ENCODE measurements at regions not wholly inside any gene's neighbourhood (a gene's known extent, or its start where the extent isn't known, plus 50 kb on each side); places are given as distances from the start of the nearest gene placed in this dataset.

DNA sequence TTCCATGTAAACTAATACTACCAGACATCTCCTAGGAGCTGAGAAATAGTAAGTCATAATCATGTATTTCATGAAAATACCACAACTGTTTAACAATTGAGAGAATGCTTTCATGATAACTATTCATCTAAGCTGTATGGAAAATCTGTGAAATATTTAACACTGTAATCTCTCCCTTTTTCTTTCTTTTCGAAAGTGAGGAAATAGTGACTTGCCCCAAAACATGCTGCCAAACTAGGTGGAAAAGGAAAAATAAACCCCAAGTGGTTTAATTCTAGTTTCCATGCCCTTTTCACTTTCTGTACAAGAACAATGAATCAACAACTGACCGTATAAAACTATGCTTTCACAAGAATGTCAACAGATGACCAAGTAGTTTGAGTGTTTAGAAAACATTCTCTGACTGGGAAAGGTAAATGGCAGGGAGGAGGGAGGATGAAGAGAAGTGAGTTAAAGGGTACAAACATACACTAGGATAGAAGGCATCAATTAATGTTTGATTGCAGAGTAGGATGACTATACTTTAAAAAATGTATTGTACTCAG is 147.5 kb upstream of the AVPR1A start:
- intact Hi-C loops (cut with DNase I) = no loop called here
- no peak for DNase-seq

DNA sequence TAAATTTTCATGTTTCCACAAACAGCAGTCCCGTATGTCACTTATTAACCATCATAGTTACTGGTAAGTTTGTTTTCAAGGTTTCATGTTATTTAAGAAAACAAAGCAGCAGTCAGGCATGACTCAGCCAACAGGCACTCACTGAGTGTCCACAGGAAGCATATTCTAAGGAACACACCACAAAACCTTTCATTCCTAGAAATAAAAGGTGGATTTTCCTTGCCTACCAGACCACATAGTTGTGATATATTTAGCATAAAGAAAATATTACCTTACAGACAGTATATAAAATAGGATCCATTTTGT is 143.3 kb upstream of the AVPR1A start:
- intact Hi-C loops (cut with DNase I) = no loop called here

DNA sequence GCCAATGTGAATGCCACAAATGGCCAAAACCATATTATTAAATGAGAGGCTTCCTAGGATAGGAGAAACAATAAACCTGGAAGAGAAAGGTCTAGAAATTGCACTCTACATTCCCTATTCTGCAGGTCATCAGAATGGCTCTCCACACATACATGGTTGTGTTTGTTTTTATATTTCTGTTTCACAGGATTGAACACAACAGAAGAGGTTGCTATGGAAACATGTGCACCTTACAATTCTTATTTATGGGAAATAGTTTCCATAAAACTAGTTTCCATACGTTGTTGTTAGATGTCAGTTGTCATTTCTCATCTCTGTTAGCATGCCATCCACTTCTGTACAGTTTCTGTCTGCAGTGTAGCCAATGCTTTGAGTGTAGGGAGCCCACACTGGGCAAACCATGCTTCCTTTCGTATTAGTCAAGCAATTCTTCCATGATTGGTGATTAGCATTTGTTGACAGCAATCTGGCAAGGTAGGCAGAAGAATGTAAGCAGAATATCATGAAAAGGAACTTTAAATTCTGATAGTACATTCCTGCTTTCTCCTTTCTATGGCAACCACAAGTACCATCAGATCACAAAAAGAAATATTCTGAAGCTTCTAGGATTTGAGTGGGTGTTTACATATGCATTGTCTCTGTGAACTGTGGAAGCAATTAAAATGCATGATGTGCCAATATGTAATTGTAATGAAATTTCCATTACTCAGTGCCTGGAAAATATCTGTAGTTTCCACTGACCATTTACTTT is 141.6 kb upstream of the AVPR1A start:
- intact Hi-C loops (cut with DNase I) = no loop called here
- DNase-seq = no peak

More for the DNA sequence above, 143.3 kb upstream of the AVPR1A start:
- DNase-seq = no peak

DNA sequence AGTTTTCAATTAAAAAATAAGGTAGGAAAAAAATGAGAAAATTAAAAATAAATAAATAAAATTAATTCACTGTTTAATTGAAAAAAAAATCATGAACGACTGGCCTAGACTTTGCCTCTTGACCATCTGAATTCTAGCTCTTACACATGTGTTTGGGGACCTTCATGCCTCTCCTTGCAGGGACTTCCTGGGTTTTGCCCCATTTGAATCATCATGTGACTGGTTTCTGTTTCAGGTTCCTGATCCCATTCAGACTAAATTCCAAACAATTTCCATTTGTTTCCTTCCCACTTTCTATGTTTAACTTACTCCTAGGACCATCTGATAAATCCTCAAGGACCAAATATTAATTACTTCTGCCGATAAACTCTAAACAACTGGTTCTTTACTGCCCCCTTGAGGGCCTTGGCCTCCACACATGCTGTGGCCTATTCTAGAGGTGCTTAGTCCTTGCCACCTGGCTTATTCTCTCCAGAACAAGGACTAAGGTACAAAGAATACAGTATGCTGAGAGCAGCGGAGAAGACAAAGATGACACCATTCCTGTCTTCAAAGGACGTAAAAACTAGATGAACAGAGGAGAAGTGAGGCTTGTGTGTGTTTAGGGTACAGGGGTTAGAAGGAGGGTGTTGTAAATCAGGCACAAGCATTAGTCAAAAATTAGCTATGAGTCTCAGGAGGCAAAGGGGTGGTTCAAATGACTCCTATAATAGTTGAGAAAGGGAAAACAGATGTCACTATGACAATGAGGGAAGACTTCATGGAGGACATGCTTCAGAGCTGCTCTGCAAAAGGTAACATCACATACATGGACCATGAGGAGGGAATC is 125.8 kb upstream of the AVPR1A start:
- DNase-seq = peak in 13 of 42 donors; percentile 4 to 46 (median 20)
- intact Hi-C loops (cut with DNase I) = no loop called here

DNA sequence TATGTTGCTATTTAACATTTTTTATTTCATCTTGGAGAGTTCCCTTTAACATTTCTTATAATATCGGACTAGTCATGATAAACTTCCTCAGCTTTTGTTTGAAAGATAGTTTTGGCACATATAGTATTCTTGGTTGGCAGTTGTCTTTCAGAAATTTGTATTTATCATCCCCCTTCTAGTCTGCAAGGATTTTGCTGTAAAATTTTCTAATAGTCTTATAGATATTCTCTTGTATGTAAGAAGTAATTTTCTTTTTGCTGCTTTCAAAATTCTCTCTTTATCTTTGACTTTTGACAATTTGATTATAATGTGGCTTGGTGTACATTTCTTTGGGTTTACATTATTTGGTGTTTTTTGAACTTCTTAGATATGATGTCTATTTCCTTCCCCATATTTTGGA is 116.0 kb upstream of the AVPR1A start:
- intact Hi-C loops (cut with DNase I) = no loop called here

DNA sequence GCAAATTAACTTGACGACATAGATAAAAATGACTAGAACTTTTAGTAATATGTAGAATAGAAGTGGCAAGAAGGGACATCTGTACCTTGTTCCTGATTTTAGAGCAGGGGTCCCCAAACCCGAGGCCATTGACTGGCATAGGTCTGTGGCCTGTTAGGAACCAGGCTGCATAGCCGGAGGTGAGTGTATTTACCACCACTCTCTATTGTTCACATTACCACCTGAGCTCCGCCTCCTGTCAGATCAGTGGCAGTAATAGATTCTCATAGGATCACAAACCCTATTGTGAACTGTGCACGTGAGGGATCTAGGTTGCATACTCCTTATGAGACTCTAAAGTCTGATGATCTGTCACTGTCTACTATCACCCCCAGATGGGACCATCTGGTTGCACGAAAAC is 113.6 kb upstream of the AVPR1A start:
- no peak for DNase-seq
- intact Hi-C loops (cut with DNase I) = no loop called here

More for the DNA sequence above, 116.0 kb upstream of the AVPR1A start:
- DNase-seq = no peak

DNA sequence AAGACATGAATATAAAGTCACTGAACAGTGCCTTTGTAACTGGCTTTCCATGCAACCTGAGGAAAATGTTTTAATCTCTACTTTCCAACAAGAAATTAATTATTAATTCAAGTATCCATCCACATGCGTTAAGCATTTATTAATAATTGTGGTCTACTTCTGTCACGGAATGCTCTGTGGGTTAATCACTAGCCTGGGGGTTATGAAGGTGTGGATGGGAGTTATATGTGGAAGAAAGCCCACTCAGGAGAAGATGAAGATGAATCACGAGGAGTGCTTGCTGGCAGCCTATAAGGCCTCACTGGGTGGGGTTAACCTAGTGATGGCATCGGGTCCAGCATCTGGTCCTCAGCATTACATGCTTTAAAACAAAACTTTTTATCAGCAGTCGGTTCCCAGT is 99.5 kb upstream of the AVPR1A start:
- intact Hi-C loops (cut with DNase I) = no loop called here
- DNase-seq = no peak

DNA sequence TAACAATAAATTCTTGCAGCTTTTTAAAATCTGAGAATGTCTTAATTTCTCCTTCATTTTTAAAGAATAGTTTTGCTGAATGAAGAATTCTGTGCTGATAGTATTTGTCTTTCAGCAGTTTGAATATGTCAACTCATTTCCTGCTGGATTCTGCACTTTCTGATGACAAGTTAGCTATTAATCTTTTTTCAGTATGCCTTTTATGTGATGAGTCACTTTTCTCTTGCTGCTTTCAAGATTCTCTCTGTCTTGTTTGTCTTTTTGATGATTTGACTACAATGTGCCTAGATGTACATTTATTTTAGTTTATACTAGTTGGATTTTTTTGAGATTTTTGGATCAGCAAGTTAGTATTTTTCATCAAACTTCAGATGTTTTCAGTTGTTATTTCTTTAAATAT is 87.9 kb upstream of the AVPR1A start:
- no peak for DNase-seq
- intact Hi-C loops (cut with DNase I) = no loop called here

DNA sequence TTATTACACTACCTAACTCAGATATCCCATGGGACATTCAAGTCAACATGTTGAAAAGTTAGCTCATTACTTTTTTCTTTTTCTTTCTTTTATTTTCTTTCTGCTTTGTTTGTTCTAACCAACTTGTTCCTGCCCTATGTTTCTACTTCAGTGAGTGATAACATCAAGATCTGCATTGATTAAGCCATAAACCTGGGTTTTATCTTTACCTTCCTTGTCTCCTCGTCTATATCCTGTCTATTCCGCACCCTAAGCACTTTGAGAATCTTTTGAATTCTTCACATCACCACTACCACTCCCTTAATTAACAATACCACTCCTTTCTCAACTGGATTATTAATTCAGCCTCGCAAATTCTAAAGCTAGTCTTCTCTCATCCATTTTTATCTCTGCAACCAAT is 81.9 kb upstream of the AVPR1A start:
- no peak for DNase-seq
- intact Hi-C loops (cut with DNase I) = no loop called here

DNA sequence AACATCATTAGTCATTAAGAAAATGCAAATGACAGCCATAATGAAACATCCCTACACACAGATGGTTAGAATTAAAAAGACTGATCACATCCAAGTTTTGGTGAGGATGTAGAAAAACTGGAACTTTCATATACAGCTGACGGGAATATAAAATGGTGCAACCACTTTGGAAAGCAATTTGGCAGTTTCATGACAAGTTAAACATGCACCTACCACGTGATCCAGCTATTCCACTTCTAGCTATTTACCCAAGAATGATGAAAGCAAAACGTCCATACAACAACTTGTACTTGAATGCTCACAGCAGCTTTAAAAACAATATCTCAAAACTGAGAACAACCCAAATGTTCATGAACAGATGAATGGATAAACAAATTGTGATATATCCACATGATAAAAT is 77.9 kb upstream of the AVPR1A start:
- DNase-seq = no peak
- intact Hi-C loops (cut with DNase I) = no loop called here

DNA sequence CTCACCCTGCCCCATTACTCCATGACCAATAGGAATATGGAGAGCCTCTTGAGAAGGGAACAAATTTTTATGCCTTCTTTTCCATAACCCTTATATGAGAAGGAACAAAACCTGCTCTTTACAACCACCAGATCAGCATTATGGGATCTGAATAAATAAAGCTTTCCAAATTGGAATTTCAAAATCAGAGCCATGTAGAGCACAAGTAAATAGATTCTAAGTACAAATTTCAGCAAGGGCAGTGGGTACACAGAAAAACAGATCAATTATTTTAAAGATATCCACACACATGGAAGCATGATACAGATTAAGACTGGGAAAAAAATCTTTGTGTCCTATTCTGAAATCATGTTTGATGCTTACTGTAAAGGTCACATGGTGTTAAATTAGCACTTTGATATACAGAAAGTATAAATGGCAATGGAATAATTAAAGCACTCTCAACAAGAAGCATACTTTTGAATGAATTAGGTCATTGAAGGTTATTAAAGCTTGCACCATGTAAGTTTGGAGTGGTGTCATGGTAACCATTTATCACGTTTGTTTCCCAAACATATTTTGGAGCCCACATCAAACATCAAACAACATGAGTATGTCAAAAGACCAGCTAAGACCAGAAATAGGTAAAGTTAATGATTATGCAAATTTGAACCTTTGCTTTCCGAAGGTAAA is 75.9 kb upstream of the AVPR1A start:
- intact Hi-C loops (cut with DNase I) = no loop called here

DNA sequence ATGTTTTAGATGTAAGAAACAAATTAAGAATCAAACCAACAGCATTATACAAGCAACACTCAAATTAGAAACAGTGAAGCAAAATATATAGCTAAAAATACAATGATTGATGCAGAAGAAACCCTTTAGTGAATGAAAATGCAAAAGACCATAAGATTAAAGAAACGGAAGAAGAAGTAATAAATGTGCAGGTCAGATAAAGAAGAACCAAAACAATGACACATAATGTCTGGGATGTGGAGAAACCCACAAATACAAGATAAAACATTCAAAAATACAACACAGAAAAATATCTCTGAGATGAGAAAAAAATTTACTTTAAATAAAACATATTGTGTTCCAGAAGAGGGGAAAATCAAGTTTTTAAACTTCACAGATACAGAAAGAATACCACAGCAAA is 73.4 kb upstream of the AVPR1A start:
- no peak for DNase-seq
- intact Hi-C loops (cut with DNase I) = no loop called here

More for the DNA sequence above, 75.9 kb upstream of the AVPR1A start:
- no peak for DNase-seq

DNA sequence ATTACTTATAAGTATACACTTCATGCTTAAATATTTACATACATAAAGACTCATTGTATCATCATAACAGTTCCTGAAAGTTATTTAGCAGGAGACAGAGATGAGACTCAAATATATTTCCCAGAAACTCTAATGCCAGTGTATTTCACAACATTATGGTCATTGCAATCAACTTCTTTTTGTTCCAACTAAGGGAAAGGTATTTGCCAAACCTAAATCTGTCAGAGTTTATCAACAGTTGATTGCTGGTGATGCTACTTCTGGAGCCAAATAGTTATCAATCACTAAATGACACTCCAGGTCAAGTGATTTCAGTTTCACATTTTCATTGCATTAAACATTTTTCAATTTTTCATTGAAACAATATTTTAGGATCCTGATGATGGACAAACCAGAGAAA is 72.1 kb upstream of the AVPR1A start:
- no peak for DNase-seq
- intact Hi-C loops (cut with DNase I) = no loop called here

DNA sequence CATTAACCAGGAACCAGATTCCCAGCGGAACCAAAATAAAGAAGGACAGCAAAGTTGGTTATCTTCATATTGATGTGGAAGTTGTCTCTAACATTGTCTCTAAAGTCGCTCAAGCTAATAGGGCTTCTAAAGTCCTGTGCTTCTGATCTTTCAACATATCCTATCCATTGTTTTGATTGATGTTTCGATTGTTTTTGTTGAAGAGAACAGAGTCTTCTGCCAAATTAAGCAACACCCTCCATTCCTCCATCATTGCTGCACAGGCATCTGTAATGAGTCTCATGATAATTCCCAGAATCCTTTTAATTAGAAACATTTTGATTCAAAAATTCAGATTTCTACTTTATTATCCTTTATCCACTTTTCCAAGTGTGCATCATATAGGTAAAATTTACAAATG is 71.6 kb upstream of the AVPR1A start:
- DNase-seq = no peak
- intact Hi-C loops (cut with DNase I) = no loop called here

DNA sequence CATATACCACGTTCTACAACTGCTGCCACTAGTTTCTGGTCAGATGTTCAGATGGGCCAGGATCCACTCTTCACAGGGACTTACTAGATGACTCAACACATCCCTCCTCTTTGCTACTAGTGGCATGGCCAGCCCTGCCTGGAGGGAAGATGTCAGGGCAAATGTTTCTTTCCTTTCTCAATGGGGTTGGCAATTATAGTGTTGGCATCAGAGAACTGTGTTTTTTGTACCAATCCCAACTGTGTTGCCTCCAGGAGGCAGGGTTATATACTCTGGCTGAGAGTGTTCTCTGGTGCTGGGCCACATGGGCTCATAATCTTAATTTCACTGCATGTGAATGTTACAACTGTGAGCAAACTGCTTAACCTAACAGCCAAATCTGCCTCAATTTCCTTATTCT is 69.9 kb upstream of the AVPR1A start:
- intact Hi-C loops (cut with DNase I) = no loop called here
- DNase-seq = no peak

DNA sequence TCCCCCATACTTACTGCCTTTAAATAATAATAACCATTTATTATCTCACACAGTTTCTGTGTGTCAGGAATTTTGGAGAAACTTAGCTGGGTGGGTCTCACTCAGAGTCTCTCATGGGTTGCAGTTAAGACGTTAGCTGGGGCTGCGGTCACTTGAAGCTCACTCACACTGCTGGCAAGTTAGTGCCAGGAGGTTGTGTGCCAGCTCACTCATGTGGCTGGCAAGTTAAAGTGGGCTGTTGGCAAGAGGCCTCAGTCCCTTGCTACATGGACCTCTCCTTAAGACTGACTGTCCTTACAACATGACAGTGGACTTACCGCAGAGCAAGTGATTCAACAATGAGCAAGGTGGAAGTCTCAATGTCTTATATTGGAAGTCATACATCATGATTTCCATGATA is 61.3 kb upstream of the AVPR1A start:
- no peak for DNase-seq
- intact Hi-C loops (cut with DNase I) = no loop called here

DNA sequence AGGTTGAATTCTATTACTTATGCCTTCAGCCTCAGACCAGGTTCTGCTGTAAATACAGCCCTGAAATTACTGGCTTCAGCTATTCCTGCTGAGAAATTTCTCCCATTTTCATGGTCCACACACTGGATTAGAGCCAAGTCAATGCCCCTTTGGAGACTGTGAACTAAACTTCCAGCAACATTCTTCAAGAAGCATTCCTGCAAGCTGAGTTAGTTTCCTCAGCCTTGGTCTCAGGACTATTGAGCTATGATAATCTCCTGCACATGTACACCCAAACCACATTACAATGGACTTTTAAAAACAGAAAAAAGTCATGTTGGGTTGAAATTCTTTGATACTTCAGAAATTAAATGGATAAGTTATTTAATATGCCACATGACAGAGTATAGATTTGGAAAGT is 58.0 kb upstream of the AVPR1A start:
- DNase-seq = no peak
- intact Hi-C loops (cut with DNase I) = no loop called here

DNA sequence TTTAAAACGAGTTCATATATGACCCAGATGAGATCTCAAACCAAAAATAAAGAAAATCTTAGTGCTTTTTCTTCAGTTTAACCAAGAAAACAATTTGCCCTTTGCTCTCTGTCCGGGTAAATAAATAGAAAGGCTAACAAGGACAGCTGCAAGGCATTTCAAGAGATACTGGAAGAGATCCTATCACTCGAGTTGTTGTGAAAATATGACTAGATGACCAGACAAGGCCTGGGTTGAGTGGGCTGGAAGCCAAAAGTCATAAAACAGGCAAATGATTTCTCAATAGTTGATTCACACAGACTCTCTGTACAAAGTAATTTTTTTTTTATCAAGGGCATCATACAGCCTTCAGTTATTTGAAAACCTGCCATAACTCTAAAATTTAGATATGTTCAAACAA is 55.9 kb upstream of the AVPR1A start:
- DNase-seq = no peak
- intact Hi-C loops (cut with DNase I) = no loop called here

DNA sequence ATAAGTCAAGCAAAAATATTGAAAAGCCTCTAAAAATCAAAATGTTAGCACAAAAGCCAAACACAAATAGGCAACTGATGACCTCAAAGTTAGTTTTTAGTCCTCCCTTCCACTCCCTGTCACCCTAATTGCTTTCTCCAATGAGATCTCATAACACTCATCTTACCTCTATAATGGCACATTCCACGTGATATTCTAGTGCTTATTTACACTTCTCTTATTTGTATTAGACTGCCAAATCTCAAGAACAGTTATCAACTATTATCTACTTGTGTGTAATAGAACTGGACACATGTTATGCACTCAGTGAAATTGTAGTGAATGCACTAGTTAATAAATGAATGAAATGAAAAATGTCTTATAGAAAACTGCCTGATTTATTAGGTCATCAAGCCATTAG is 55.5 kb upstream of the AVPR1A start:
- DNase-seq = no peak
- intact Hi-C loops (cut with DNase I) = no loop called here
